ENCODE measurements at regions not wholly inside any gene's neighbourhood (a gene's known extent, or its start where the extent isn't known, plus 50 kb on each side); places are given as distances from the start of the nearest gene placed in this dataset.

GRCh38 chr3:107969525-107969924, 121.3 kb downstream of the CD47 start:
- Mint-ChIP-seq H3K27ac (ENCODE audit: unreplicated experiment) (no peak overlapping the region), H3K27me3 (ENCODE audit: low read depth) (no peaks in the 10 kb centered on the region), H3K36me3 (ENCODE audit: low read depth) (no peaks in the 10 kb centered on the region), H3K4me3 (no peak overlapping the region), H3K9me3 (no peaks in the 10 kb centered on the region), H3K4me1 (peaks cover 59% of the 10 kb centered on the region)
- DNase-seq (ENCODE audit: low read depth, low spot score): no peak
- TF ChIP-seq, protein P1, sequence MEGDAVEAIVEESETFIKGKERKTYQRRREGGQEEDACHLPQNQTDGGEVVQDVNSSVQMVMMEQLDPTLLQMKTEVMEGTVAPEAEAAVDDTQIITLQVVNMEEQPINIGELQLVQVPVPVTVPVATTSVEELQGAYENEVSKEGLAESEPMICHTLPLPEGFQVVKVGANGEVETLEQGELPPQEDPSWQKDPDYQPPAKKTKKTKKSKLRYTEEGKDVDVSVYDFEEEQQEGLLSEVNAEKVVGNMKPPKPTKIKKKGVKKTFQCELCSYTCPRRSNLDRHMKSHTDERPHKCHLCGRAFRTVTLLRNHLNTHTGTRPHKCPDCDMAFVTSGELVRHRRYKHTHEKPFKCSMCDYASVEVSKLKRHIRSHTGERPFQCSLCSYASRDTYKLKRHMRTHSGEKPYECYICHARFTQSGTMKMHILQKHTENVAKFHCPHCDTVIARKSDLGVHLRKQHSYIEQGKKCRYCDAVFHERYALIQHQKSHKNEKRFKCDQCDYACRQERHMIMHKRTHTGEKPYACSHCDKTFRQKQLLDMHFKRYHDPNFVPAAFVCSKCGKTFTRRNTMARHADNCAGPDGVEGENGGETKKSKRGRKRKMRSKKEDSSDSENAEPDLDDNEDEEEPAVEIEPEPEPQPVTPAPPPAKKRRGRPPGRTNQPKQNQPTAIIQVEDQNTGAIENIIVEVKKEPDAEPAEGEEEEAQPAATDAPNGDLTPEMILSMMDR (conservative IDR thresholded peaks at IDR 0.05): no peak

DNA sequence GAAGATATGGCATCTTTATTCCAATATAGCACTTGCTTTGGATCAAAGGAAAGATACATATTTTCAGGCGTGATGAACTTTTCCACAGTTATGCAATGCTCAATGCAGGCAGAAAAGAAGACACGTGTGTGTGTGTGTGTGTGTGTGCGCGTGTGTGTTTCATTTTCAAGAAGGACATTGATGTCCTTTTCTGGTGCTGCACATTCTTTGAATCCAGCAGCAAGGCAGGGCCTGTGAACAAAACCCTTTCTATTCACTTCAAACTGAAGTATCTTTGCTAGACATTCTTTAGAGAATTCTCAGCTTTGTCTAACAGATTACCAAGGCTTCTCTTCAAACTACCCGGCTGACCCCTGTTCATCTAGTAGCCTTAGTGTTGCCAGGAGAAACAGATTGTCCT, 124.6 kb downstream of the CD47 start:
- Mint-ChIP-seq H3K36me3 (ENCODE audit: low read depth) (no peaks in the 10 kb centered on the region), H3K9me3 (peaks cover 6% of the 10 kb centered on the region), H3K27me3 (ENCODE audit: low read depth) (no peaks in the 10 kb centered on the region), H3K4me3 (peak overlapping the region; percentile 7), H3K4me1 (peaks cover 62% of the 10 kb centered on the region), H3K27ac (ENCODE audit: unreplicated experiment) (peak overlapping the region; percentile 3)
- DNase-seq (ENCODE audit: low read depth, low spot score): peak; percentile 34
- TF ChIP-seq, protein P1 (conservative IDR thresholded peaks at IDR 0.05): no peak

DNA sequence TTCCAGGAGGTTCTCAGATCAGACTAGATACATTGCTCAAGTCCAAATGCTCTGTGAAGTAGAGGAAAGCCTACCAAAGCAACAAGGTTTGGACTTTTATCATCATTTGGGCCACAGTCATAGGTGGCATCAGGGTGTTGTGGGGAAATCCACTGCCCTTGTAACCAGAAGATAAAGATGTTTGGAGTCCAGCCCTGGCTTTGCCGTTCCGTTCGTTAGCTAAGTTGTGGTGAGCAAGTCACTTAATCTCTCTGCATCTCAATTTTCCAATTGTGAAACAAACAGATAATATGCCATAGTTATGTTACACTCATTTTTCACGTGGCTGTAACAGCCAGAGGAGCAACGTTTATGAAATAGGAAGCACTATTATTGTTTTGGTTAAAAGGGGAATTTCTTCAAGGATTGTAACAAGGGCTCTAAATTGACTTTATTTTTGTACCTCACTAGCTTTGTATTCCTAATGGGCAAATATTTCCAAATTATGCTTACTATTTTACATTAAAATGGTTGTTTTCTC, 125.6 kb downstream of the CD47 start:
- no peaks in the 10 kb centered on the region for H3K27me3 Mint-ChIP-seq (ENCODE audit: low read depth)
- H3K4me1 Mint-ChIP-seq: peaks cover 52% of the 10 kb centered on the region
- H3K36me3 Mint-ChIP-seq (ENCODE audit: low read depth): no peaks in the 10 kb centered on the region
- H3K9me3 Mint-ChIP-seq: peaks cover 6% of the 10 kb centered on the region
- no peak overlapping the region for H3K27ac Mint-ChIP-seq (ENCODE audit: unreplicated experiment)
- H3K4me3 Mint-ChIP-seq: no peak overlapping the region
- no peak for DNase-seq (ENCODE audit: low read depth, low spot score)
- TF ChIP-seq, protein P1 (conservative IDR thresholded peaks at IDR 0.05): no peak

- H3K27ac Mint-ChIP-seq (ENCODE audit: unreplicated experiment): no peak overlapping the region
- H3K27me3 Mint-ChIP-seq (ENCODE audit: low read depth): no peaks in the 10 kb centered on the region
- H3K4me3 Mint-ChIP-seq: no peak overlapping the region
Measured at GRCh38 chr3:107963581-107963980, 127.2 kb downstream of the CD47 start.

DNA sequence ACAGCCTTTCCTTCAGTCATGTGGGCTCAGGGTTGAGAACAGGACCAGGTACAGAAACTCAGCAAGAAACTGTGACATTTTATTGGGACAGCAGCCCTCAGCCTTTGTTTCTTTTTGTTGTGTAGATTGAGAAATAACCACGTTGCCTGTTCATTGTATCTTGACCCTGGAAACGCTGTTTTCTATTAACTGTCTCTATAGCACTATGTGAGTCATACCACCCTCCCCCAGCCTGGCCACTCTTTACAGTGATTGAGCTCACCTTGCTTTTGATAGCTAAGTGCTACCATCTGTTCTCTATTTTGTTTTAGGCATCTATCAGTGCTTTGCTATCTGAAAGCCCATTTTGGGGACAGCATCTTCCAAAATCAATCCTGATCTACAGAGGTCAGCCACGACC, 127.9 kb downstream of the CD47 start:
- no peak overlapping the region for H3K27ac Mint-ChIP-seq (ENCODE audit: unreplicated experiment)
- H3K4me3 Mint-ChIP-seq: no peak overlapping the region
- peaks cover 8% of the 10 kb centered on the region for H3K9me3 Mint-ChIP-seq
- no peaks in the 10 kb centered on the region for H3K27me3 Mint-ChIP-seq (ENCODE audit: low read depth)
- peaks cover 51% of the 10 kb centered on the region for H3K4me1 Mint-ChIP-seq
- TF ChIP-seq, protein P1 (conservative IDR thresholded peaks at IDR 0.05): no peak
- no peaks in the 10 kb centered on the region for H3K36me3 Mint-ChIP-seq (ENCODE audit: low read depth)
- no peak for DNase-seq (ENCODE audit: low read depth, low spot score)

More at GRCh38 chr3:107963581-107963980, 127.2 kb downstream of the CD47 start:
- DNase-seq (ENCODE audit: low read depth, low spot score): no peak
- Mint-ChIP-seq H3K4me1 (peaks cover 52% of the 10 kb centered on the region), H3K36me3 (ENCODE audit: low read depth) (no peaks in the 10 kb centered on the region), H3K9me3 (peaks cover 8% of the 10 kb centered on the region)
- TF ChIP-seq, protein P1 (conservative IDR thresholded peaks at IDR 0.05): no peak
